SK-N-SH (cell line): ENCODE measurements at regions not wholly inside any gene's neighbourhood (a gene's known extent, or its start where the extent isn't known, plus 50 kb on each side); places are given as distances from the start of the nearest gene placed in this dataset.

ENCODE experiments used
- CTCF ChIA-PET: fragments of 300-600, 350-600 bp; formaldehyde crosslinking; extraction: SDS; loops from one replicate; lab custom pipeline; 2021; lab: Yijun Ruan, JAX
- POLR2A ChIA-PET: fragments of 350-600 bp; sonication (Branson Sonifier 250); formaldehyde crosslinking; extraction: SDS; loops from one replicate; lab custom pipeline; 2020; ENCODE audit warnings: antibody characterized with exemption, inconsistent platforms; lab: Yijun Ruan, JAX
- DNase-seq: peaks from one replicate; pipeline ENCODE4 v3.0.0; 2012
- H2AFZ ChIP-seq: fragments of 200-600 bp; sonication (generic); 2 replicates; pipeline ENCODE4 v1.8.1; 2016; ENCODE audit warnings: antibody characterized with exemption, mild to moderate bottlenecking, low read depth
- H3F3A ChIP-seq: fragments of 200-600 bp; sonication (generic); replicated peaks from 2 replicates; pipeline ENCODE3; 2016; ENCODE audit warnings: antibody characterized with exemption, mild to moderate bottlenecking; ENCODE audit not compliant: insufficient read depth
- H3K27ac ChIP-seq, 2 experiments: fragments of 200-500 bp in 1 of 2; fragments of 200-600 bp in 1 of 2; sonication (Bioruptor generic) in 1 of 2; sonication (generic), shearing (Covaris generic) in 1 of 2; 2 replicates each; pipeline versions ENCODE4 v1.5.1 to v1.6.1; 2014 to 2016; ENCODE audit warnings: low read depth in 2 of 2, inconsistent platforms in 1 of 2, low read length in 1 of 2, mild to moderate bottlenecking in 1 of 2, mixed read lengths in 1 of 2
- H3K27me3 ChIP-seq: fragments of 200-600 bp; sonication (generic), shearing (Covaris generic); 2 replicates; pipeline ENCODE4 v1.6.1; 2016; ENCODE audit warnings: mixed run types; ENCODE audit not compliant: insufficient read depth
- H3K36me3 ChIP-seq, 2 experiments: fragments of 200-500 bp in 1 of 2; fragments of 200-600 bp in 1 of 2; sonication (Bioruptor generic) in 1 of 2; sonication (generic) in 1 of 2; replicated peaks in 1 of 2; 2 replicates each; pipeline versions ENCODE3 to v1.5.1; 2014 to 2016; ENCODE audit warnings: low read length in 1 of 2, mild to moderate bottlenecking in 1 of 2; ENCODE audit not compliant: insufficient read depth in 2 of 2, control insufficient read depth in 1 of 2
- H3K4me1 ChIP-seq, 2 experiments: fragments of 200-500 bp in 1 of 2; fragments of 200-600 bp in 1 of 2; sonication (Bioruptor generic) in 1 of 2; sonication (generic), shearing (Covaris generic) in 1 of 2; 2 replicates each; pipeline versions ENCODE4 v1.5.1 to v1.6.1; 2014 to 2016; ENCODE audit warnings: low read depth in 1 of 2, low read length in 1 of 2, mixed run types in 1 of 2; ENCODE audit not compliant: insufficient read depth in 2 of 2, control insufficient read depth in 1 of 2
- H3K4me2 ChIP-seq: fragments of 200-600 bp; sonication (generic), shearing (Covaris generic); 2 replicates; pipeline ENCODE4 v1.6.1; 2017; ENCODE audit warnings: mixed run types
- H3K4me3 ChIP-seq, 2 experiments: fragments of 200-500 bp in 1 of 2; fragments of 200-600 bp in 1 of 2; sonication (Bioruptor generic) in 1 of 2; sonication (generic), shearing (Covaris generic) in 1 of 2; 2 replicates each; pipeline versions ENCODE4 v1.5.1 to v1.8.1; 2014 to 2016; ENCODE audit warnings: low read depth in 2 of 2, inconsistent platforms in 1 of 2, low read length in 1 of 2, mild to moderate bottlenecking in 1 of 2, mixed read lengths in 1 of 2, moderate library complexity in 1 of 2
- H3K79me2 ChIP-seq: fragments of 200-600 bp; sonication (generic); 2 replicates; pipeline ENCODE4 v1.8.1; 2017; ENCODE audit warnings: mild to moderate bottlenecking; ENCODE audit not compliant: insufficient read depth
- H3K9ac ChIP-seq: fragments of 200-600 bp; sonication (generic); 2 replicates; pipeline ENCODE4 v1.6.1; 2017; ENCODE audit warnings: mixed run types
- H3K9me2 ChIP-seq: fragments of 200-600 bp; sonication (generic); 2 replicates; pipeline ENCODE4 v1.6.1; 2017; ENCODE audit warnings: mixed run types
- H3K9me3 ChIP-seq: fragments of 200-600 bp; sonication (generic); 2 replicates; pipeline ENCODE4 v1.6.1; 2017; ENCODE audit warnings: mixed run types, mild to moderate bottlenecking, moderate library complexity
- H4K20me1 ChIP-seq: fragments of 200-600 bp; sonication (generic); 2 replicates; pipeline ENCODE4 v1.6.1; 2017; ENCODE audit warnings: mild to moderate bottlenecking, mixed run types; ENCODE audit not compliant: insufficient read depth
- CHD2 ChIP-seq: fragments of 150-350 bp; IDR thresholded peaks from 2 replicates; pipeline ENCODE4 v1.6.1; 2018; ENCODE audit warnings: low read length; ENCODE audit not compliant: partially characterized antibody
- CTCF ChIP-seq: fragments of 200-600 bp; sonication (generic); IDR thresholded peaks from 2 replicates; pipeline ENCODE4 v1.6.1; 2017; ENCODE audit warnings: antibody characterized with exemption, mild to moderate bottlenecking, moderate library complexity
- EP300 ChIP-seq, 2 experiments: IDR thresholded peaks; 2 replicates each; pipeline versions ENCODE4 v1.4.0 to v1.6.1; 2012; ENCODE audit warnings: borderline replicate concordance in 1 of 2, low read depth in 1 of 2, low read length in 1 of 2
- FOXJ3 ChIP-seq: sonication (generic); formaldehyde crosslinking; IDR thresholded peaks from 2 replicates; pipeline ENCODE4 v1.5.1; 2020; ENCODE audit warnings: mild to moderate bottlenecking, missing genetic modification reagents
- GATA2 ChIP-seq: sonication (generic); formaldehyde crosslinking; IDR thresholded peaks from 2 replicates; pipeline ENCODE4 v1.5.0; 2020; ENCODE audit warnings: mild to moderate bottlenecking, missing genetic modification reagents
- JUND ChIP-seq: IDR thresholded peaks from 2 replicates; pipeline ENCODE4 v1.4.0; 2012
- NRF1 ChIP-seq: IDR thresholded peaks from 2 replicates; pipeline ENCODE4 v1.6.1; 2012; ENCODE audit warnings: low read depth, mild to moderate bottlenecking, low read length
- POLR2AphosphoS5 ChIP-seq: IDR thresholded peaks from 2 replicates; pipeline ENCODE4 v1.6.1; 2012; ENCODE audit warnings: low read depth, low read length
- RAD21 ChIP-seq: IDR thresholded peaks from 2 replicates; pipeline ENCODE4 v1.6.1; 2012; ENCODE audit warnings: mild to moderate bottlenecking, low read length
- RFX5 ChIP-seq: IDR thresholded peaks from 2 replicates; pipeline ENCODE4 v1.6.1; 2012; ENCODE audit warnings: mild to moderate bottlenecking, improper control_type of control experiment, low read length
- SIN3A ChIP-seq: IDR thresholded peaks from 2 replicates; pipeline ENCODE4 v1.6.1; 2012; ENCODE audit warnings: low read depth, mild to moderate bottlenecking, low read length, moderate library complexity, borderline replicate concordance
- TCF12 ChIP-seq: IDR thresholded peaks from 2 replicates; pipeline ENCODE4 v1.4.0; 2012
- TEAD4 ChIP-seq: IDR thresholded peaks from 2 replicates; pipeline ENCODE4 v1.4.0; 2012; ENCODE audit warnings: mild to moderate bottlenecking, borderline replicate concordance; ENCODE audit not compliant: insufficient read depth
- USF1 ChIP-seq: IDR thresholded peaks from 2 replicates; pipeline ENCODE4 v1.4.0; 2012; ENCODE audit warnings: low read depth, borderline replicate concordance
- YY1 ChIP-seq: IDR thresholded peaks from 2 replicates; pipeline ENCODE4 v1.4.0; 2012; ENCODE audit warnings: low read depth, mild to moderate bottlenecking
- ZBTB33 ChIP-seq: IDR thresholded peaks from 2 replicates; pipeline ENCODE4 v1.4.0; 2012; ENCODE audit warnings: low read depth, borderline replicate concordance
- WGBS: methylation state at CpG from one replicate; pipeline ENCODE4 v1.1.6; 2017; ENCODE audit warnings: low lambda C conversion rate; 5-methylcytosine and 5-hydroxymethylcytosine counted together

DNA sequence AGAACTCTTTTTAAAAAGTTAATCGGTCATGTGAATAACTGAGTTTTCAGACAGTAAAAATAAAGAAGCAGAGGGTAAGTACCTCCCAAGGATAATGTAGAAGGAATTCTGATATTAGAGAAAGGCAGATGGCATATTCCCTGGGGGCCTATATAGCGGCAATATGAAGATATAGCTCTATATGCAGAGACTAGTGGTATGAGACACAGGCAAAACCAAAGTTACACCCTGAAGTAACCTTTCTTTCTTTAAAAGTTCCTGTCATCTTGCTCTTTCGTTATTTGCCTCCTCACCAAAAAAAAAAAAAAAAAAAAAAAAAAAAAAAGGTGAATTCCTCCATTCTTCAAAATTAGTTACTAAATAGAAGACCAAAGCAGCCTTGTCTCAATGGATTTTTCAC, 76.2 kb upstream of the ARHGAP32 start:
- peaks cover 19% of the 10 kb centered on the region; the same call in 1 of the 2 replicates for H4K20me1 ChIP-seq
- H3K79me2 ChIP-seq: peaks cover 98% of the 10 kb centered on the region
- TF ChIP-seq NRF1 (no peak), JUND (no peak), POLR2AphosphoS5 (no peak), TEAD4 (no peak), TCF12 (no peak), SIN3A (no peak), USF1 (no peak), CTCF (no peak), GATA2 (no peak), RAD21 (no peak), FOXJ3 (CRISPR knock-in tag) (no peak), RFX5 (no peak)
- H3K9me3 ChIP-seq: no peaks in the 10 kb centered on the region
- ChIA-PET CTCF (no interaction called here), POLR2A (no interaction called here)
- H3K36me3 ChIP-seq: no peaks in the 10 kb centered on the region
- WGBS: 97% methylated on average over 3 of the region's 3 CpGs
- H3K27me3 ChIP-seq: no peaks in the 10 kb centered on the region
- H3K27ac ChIP-seq: no peak overlapping the region
- no peak for DNase-seq
- no peaks in the 10 kb centered on the region for H3K9me2 ChIP-seq
- no peak overlapping the region for H3K9ac ChIP-seq
- H3F3A ChIP-seq: no peaks in the 10 kb centered on the region
- no peak overlapping the region for H2AFZ ChIP-seq
- peaks cover 0 to 11% of the 10 kb centered on the region in 2 experiments; a peak in 1 of 4 replicates for H3K4me1 ChIP-seq
- H3K4me3 ChIP-seq: no peak overlapping the region
- no peak overlapping the region for H3K4me2 ChIP-seq

- Histone ChIP-seq H3K9me2 (no peaks in the 10 kb centered on the region), H3K36me3 (no peaks in the 10 kb centered on the region), H3K27me3 (no peaks in the 10 kb centered on the region), H3K79me2 (peaks cover 98% of the 10 kb centered on the region), H4K20me1 (peaks cover 19% of the 10 kb centered on the region; the same call in 1 of the 2 replicates), H3K9ac (no peak overlapping the region), H3F3A (no peaks in the 10 kb centered on the region), H2AFZ (no peak overlapping the region), H3K4me1 (peaks cover 0 to 11% of the 10 kb centered on the region in 2 experiments; a peak in 1 of 4 replicates), H3K4me2 (no peak overlapping the region), H3K9me3 (no peaks in the 10 kb centered on the region), H3K4me3 (no peak overlapping the region), H3K27ac (no peak overlapping the region)
- 91% methylated on average over 3 of the region's 3 CpGs for WGBS
- DNase-seq: no peak
- POLR2A ChIA-PET: no interaction called here
- CTCF ChIA-PET: interaction anchor here (1.1 kb wide), 1 partner anchor 10 kb away, joined by 4 read pairs; no protein-coding TSS in a partner anchor
- no peak for TF ChIP-seq USF1
- no peak for TF ChIP-seq CHD2
- TF ChIP-seq ZBTB33: no peak
- TF ChIP-seq EP300 (IDR thresholded peaks at IDR 0.05; ENCODE audit: borderline replicate concordance in 1 of 2, low read depth in 1 of 2, low read length in 1 of 2): no peak
- no peak for TF ChIP-seq YY1
Observed at GRCh38 chr11:129267716-129268115, 75.6 kb upstream of the ARHGAP32 start.
